ENCODE measurements at regions not wholly inside any gene's neighbourhood (a gene's known extent, or its start where the extent isn't known, plus 50 kb on each side); places are given as distances from the start of the nearest gene placed in this dataset.

DNA sequence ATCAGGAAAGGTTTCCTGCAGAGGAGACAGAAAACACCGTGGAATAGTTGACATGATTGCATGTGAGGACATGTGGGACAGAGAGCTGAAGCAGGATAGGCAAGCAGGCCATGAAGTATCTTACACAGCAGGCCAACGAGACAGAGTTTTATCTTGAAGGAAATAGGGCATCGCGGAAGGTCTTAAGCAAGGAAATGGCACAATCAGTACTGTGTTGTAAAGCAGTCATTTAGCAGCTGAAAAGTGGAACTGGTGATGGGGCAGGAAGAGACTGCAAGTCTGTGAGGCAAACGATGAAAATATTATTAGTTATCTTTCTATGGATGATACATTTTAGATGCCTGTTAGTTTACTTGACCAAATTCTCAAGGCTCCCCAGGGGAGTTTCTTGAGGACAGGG lies 535.1 kb downstream of the SOX2 start:
- TF ChIP-seq POLR2A (IDR thresholded peaks at IDR 0.05; ENCODE audit: low read length), result no peak
- TF ChIP-seq GATA1 (IDR thresholded peaks at IDR 0.05; ENCODE audit: low read depth, low read length), result no peak
